Neural cell (in vitro differentiated cells): ENCODE measurements at regions not wholly inside any gene's neighbourhood (a gene's known extent, or its start where the extent isn't known, plus 50 kb on each side); places are given as distances from the start of the nearest gene placed in this dataset.

Experiments used
- H2AFZ ChIP-seq: fragments of 200-600, 300-800 bp; sonication (generic), shearing (Covaris generic); 2 replicates; pipeline ENCODE4 v1.6.0; 2014; ENCODE audit warnings: low read depth, mild to moderate bottlenecking, antibody characterized with exemption, low read length, moderate library complexity
- H3F3A ChIP-seq: fragments of 200-600 bp; shearing (Covaris generic); 2 replicates; pipeline ENCODE4 v1.6.1; 2016; ENCODE audit warnings: mild to moderate bottlenecking, moderate library complexity, mixed read lengths, antibody characterized with exemption, low read length; ENCODE audit not compliant: insufficient read depth, poor library complexity, severe bottlenecking
- H3K27ac ChIP-seq: fragments of 200-600, 300-800 bp; sonication (generic), shearing (Covaris generic); 2 replicates; pipeline ENCODE4 v1.5.1; 2014; ENCODE audit warnings: mild to moderate bottlenecking, low read length, moderate library complexity
- H3K27me3 ChIP-seq: fragments of 300-800, 200-600 bp; sonication (generic), shearing (Covaris generic); 2 replicates; pipeline ENCODE4 v1.6.0; 2014; ENCODE audit warnings: mild to moderate bottlenecking, low read depth, low read length, moderate library complexity; ENCODE audit not compliant: insufficient read depth
- H3K36me3 ChIP-seq: fragments of 300-800, 200-600 bp; sonication (generic), shearing (Covaris generic); 2 replicates; pipeline ENCODE4 v1.5.1; 2014; ENCODE audit warnings: mild to moderate bottlenecking, antibody characterized with exemption, low read length, moderate library complexity; ENCODE audit not compliant: insufficient read depth
- H3K4me2 ChIP-seq: fragments of 300-800, 200-600 bp; sonication (generic), shearing (Covaris generic); 2 replicates; pipeline ENCODE4 v1.6.0; 2014; ENCODE audit warnings: mild to moderate bottlenecking, low read length
- H3K4me3 ChIP-seq: fragments of 300-800, 200-600 bp; sonication (generic), shearing (Covaris generic); 2 replicates; pipeline ENCODE4 v1.5.1; 2014; ENCODE audit warnings: mild to moderate bottlenecking, low read length, moderate library complexity
- H3K79me2 ChIP-seq: fragments of 200-600 bp; shearing (Covaris generic); replicated peaks from 2 replicates; pipeline ENCODE4 v1.6.0; 2014; ENCODE audit warnings: mild to moderate bottlenecking, low read length, moderate library complexity; ENCODE audit not compliant: insufficient read depth
- H3K9ac ChIP-seq: fragments of 300-800, 200-600 bp; sonication (generic), shearing (Covaris generic); 2 replicates; pipeline ENCODE4 v1.6.1; 2016; ENCODE audit warnings: mild to moderate bottlenecking, low read length, mixed read lengths
- H3K9me2 ChIP-seq: fragments of 200-600 bp; shearing (Covaris generic); 2 replicates; pipeline ENCODE4 v1.6.1; 2016; ENCODE audit warnings: mild to moderate bottlenecking, low read length, mixed read lengths; ENCODE audit not compliant: insufficient read depth
- H3K9me3 ChIP-seq: fragments of 200-600, 300-800 bp; sonication (generic), shearing (Covaris generic); 2 replicates; pipeline ENCODE4 v1.6.1; 2016; ENCODE audit warnings: mild to moderate bottlenecking, mixed run types, low read length, moderate library complexity, mixed read lengths
- H4K20me1 ChIP-seq: fragments of 200-600 bp; shearing (Covaris generic); 2 replicates; pipeline ENCODE4 v1.6.1; 2016; ENCODE audit warnings: mild to moderate bottlenecking, mixed run types; ENCODE audit not compliant: insufficient read depth
- EP300 ChIP-seq: fragments of 450-650 bp; conservative IDR thresholded peaks from 2 replicates; pipeline ENCODE4 v1.6.1; 2014; ENCODE audit warnings: antibody characterized with exemption, mild to moderate bottlenecking, moderate library complexity; ENCODE audit not compliant: poor library complexity, severe bottlenecking
- EZH2 ChIP-seq: fragments of 200-600, 300-800 bp; shearing (Covaris generic), sonication (generic); IDR thresholded peaks from 2 replicates; pipeline ENCODE4 v1.6.1; 2014; ENCODE audit warnings: antibody characterized with exemption, low read length, borderline replicate concordance, mild to moderate bottlenecking; ENCODE audit not compliant: insufficient read depth, poor library complexity, severe bottlenecking
- MXI1 ChIP-seq: fragments of 450-650 bp; conservative IDR thresholded peaks from 2 replicates; pipeline ENCODE4 v1.6.1; 2014; ENCODE audit warnings: antibody characterized with exemption, mild to moderate bottlenecking; ENCODE audit not compliant: poor library complexity, severe bottlenecking
- POLR2AphosphoS5 ChIP-seq: IDR thresholded peaks from 2 replicates; pipeline ENCODE4 v1.6.1; 2012
- RAD21 ChIP-seq: fragments of 450-650 bp; conservative IDR thresholded peaks from 2 replicates; pipeline ENCODE4 v1.6.1; 2014; ENCODE audit warnings: antibody characterized with exemption, mild to moderate bottlenecking, moderate library complexity
- SMC3 ChIP-seq: fragments of 450-650 bp; conservative IDR thresholded peaks from 2 replicates; pipeline ENCODE4 v1.6.1; 2014; ENCODE audit warnings: antibody characterized with exemption, mild to moderate bottlenecking, moderate library complexity; ENCODE audit not compliant: poor library complexity
- TAF1 ChIP-seq: IDR thresholded peaks from 2 replicates; pipeline ENCODE4 v1.6.1; 2012; ENCODE audit warnings: low read depth
- TF ChIP-seq, protein P1 (sequence below): fragments of 450-650 bp; IDR thresholded peaks from 2 replicates; pipeline ENCODE4 v1.5.1; 2014; ENCODE audit warnings: antibody characterized with exemption, mild to moderate bottlenecking, moderate library complexity; ENCODE audit not compliant: poor library complexity, severe bottlenecking
- TF ChIP-seq, protein P2 (sequence below): IDR thresholded peaks from 2 replicates; pipeline ENCODE4 v1.6.1; 2012; ENCODE audit warnings: borderline replicate concordance

DNA sequence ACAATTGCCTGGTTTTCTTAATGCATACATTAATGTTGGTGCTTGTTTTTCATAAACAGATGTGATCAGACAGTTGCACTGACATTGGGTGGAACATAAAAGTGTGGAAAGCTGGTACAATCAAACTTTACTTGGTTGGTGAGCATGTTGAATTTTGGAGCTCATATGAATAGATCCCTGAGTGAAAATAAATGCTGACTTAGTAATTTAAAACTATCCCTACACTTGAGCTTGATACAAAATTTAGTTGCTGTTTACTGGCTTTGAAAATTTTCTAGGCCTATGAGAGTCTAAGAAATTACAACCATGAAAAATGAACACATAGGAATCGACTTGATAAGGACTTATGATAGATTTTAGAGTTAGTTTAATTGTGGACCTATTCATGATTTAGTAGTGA is 551.8 kb upstream of the PABPC4L start:
- Histone ChIP-seq H3K4me3 (no peak overlapping the region), H3K79me2 (no peaks in the 10 kb centered on the region), H4K20me1 (no peaks in the 10 kb centered on the region), H3K4me2 (no peak overlapping the region), H3F3A (no peaks in the 10 kb centered on the region), H3K9me3 (no peaks in the 10 kb centered on the region), H3K9ac (no peak overlapping the region), H2AFZ (no peak overlapping the region), H3K36me3 (no peaks in the 10 kb centered on the region), H3K27ac (no peak overlapping the region), H3K9me2 (no peaks in the 10 kb centered on the region), H3K27me3 (no peaks in the 10 kb centered on the region)
- TF ChIP-seq, protein P1, sequence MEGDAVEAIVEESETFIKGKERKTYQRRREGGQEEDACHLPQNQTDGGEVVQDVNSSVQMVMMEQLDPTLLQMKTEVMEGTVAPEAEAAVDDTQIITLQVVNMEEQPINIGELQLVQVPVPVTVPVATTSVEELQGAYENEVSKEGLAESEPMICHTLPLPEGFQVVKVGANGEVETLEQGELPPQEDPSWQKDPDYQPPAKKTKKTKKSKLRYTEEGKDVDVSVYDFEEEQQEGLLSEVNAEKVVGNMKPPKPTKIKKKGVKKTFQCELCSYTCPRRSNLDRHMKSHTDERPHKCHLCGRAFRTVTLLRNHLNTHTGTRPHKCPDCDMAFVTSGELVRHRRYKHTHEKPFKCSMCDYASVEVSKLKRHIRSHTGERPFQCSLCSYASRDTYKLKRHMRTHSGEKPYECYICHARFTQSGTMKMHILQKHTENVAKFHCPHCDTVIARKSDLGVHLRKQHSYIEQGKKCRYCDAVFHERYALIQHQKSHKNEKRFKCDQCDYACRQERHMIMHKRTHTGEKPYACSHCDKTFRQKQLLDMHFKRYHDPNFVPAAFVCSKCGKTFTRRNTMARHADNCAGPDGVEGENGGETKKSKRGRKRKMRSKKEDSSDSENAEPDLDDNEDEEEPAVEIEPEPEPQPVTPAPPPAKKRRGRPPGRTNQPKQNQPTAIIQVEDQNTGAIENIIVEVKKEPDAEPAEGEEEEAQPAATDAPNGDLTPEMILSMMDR = no peak
- TF ChIP-seq, protein P2, sequence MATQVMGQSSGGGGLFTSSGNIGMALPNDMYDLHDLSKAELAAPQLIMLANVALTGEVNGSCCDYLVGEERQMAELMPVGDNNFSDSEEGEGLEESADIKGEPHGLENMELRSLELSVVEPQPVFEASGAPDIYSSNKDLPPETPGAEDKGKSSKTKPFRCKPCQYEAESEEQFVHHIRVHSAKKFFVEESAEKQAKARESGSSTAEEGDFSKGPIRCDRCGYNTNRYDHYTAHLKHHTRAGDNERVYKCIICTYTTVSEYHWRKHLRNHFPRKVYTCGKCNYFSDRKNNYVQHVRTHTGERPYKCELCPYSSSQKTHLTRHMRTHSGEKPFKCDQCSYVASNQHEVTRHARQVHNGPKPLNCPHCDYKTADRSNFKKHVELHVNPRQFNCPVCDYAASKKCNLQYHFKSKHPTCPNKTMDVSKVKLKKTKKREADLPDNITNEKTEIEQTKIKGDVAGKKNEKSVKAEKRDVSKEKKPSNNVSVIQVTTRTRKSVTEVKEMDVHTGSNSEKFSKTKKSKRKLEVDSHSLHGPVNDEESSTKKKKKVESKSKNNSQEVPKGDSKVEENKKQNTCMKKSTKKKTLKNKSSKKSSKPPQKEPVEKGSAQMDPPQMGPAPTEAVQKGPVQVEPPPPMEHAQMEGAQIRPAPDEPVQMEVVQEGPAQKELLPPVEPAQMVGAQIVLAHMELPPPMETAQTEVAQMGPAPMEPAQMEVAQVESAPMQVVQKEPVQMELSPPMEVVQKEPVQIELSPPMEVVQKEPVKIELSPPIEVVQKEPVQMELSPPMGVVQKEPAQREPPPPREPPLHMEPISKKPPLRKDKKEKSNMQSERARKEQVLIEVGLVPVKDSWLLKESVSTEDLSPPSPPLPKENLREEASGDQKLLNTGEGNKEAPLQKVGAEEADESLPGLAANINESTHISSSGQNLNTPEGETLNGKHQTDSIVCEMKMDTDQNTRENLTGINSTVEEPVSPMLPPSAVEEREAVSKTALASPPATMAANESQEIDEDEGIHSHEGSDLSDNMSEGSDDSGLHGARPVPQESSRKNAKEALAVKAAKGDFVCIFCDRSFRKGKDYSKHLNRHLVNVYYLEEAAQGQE = no peak
- TF ChIP-seq EP300 = no peak
- no peak for TF ChIP-seq SMC3
- TF ChIP-seq POLR2AphosphoS5 = no peak

DNA sequence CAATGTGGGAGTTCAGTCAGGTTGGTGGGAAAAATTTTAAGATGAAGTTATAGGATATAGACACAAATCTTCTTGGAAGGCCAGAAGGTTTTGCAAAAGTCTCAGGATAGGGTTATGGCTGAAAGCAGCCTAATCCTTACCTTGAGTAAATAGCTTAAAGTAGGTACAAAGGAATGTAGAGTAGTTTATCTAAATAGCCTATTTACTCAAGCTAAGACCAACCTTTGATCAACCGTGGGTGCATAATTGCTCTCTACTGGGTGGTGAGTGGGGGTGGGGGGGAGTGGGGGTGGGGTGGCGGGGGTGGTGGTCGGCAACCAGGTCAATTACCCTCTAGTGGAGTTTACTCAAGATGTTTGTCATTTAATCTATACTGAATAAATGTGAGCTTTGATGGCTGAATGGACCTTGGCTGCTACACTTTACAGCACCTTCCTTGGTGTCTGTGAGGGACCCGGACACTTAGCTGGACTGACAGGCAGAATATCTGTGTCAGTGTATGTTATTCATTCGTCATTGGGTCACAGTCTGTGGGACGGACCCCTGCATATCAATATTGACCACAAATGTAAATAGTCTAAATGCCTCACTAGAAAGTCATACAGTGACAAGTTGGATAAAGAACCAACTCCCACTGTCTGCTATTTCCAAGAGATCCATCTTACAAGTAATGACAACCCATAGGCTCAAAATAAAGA is 545.7 kb upstream of the PABPC4L start:
- no peak overlapping the region for H3K9ac ChIP-seq
- no peak overlapping the region for H3K27ac ChIP-seq
- H2AFZ ChIP-seq = no peak overlapping the region
- no peaks in the 10 kb centered on the region for H4K20me1 ChIP-seq
- TF ChIP-seq, protein P2 = no peak
- TF ChIP-seq MXI1 = no peak
- TF ChIP-seq, protein P1 = no peak
- no peak for TF ChIP-seq EP300
- no peak for TF ChIP-seq RAD21
- TF ChIP-seq POLR2AphosphoS5 = no peak
- TF ChIP-seq EZH2 = no peak
- TF ChIP-seq SMC3 = no peak
- no peak for TF ChIP-seq TAF1
- H3K79me2 ChIP-seq = no peaks in the 10 kb centered on the region
- H3K4me2 ChIP-seq = no peak overlapping the region
- H3K36me3 ChIP-seq = no peaks in the 10 kb centered on the region
- H3K9me2 ChIP-seq = no peaks in the 10 kb centered on the region
- no peak overlapping the region for H3K4me3 ChIP-seq
- no peaks in the 10 kb centered on the region for H3K27me3 ChIP-seq
- no peaks in the 10 kb centered on the region for H3K9me3 ChIP-seq
- H3F3A ChIP-seq = no peaks in the 10 kb centered on the region
